ENCODE measurements at regions not wholly inside any gene's neighbourhood (a gene's known extent, or its start where the extent isn't known, plus 50 kb on each side); places are given as distances from the start of the nearest gene placed in this dataset.

DNA sequence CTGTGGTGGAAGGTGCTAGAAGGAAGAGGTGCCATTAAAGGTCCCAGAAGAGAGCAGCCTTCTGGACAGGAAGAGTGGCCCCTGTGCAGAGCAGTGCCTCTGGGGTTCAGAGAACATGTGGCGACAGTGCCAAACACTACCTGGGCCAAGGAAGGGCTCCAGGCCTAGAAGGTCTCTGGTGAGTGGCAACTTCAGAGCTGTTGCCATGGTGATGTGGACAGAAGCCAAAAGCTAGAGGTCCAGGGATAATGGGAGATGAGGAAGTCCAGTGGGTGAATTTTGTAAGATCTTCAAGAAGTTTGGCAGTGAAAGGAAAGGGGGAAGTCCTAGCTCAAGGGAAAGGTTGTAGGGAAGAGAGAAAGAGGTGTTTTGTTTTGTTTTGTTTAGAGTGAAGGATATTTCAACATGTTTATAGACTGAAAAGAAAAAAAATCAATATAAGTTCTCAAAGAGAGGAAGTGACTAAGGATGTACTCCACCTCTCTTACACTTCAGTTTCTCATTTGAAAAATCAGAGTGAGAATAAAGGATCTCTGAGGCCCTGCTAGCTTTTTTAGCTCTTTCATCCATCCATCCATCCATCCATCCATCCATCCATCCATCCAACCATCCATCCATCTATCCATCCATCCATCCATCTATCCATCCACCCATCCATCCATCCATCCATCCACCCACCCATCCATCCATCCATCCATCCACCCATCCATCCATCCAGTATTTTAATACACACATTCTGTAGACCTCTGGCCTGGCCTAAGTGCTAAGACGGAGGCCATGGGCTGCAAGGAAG, 77.1 kb upstream of the DUSP5 start:
- TF ChIP-seq, protein P1, sequence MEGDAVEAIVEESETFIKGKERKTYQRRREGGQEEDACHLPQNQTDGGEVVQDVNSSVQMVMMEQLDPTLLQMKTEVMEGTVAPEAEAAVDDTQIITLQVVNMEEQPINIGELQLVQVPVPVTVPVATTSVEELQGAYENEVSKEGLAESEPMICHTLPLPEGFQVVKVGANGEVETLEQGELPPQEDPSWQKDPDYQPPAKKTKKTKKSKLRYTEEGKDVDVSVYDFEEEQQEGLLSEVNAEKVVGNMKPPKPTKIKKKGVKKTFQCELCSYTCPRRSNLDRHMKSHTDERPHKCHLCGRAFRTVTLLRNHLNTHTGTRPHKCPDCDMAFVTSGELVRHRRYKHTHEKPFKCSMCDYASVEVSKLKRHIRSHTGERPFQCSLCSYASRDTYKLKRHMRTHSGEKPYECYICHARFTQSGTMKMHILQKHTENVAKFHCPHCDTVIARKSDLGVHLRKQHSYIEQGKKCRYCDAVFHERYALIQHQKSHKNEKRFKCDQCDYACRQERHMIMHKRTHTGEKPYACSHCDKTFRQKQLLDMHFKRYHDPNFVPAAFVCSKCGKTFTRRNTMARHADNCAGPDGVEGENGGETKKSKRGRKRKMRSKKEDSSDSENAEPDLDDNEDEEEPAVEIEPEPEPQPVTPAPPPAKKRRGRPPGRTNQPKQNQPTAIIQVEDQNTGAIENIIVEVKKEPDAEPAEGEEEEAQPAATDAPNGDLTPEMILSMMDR (conservative IDR thresholded peaks at IDR 0.05): no peak
- TF ChIP-seq ZFX (IDR thresholded peaks at IDR 0.05): no peak
